HG03280 (cell line): ENCODE measurements at regions not wholly inside any gene's neighbourhood (a gene's known extent, or its start where the extent isn't known, plus 50 kb on each side); places are given as distances from the start of the nearest gene placed in this dataset.
A peak's percentile ranks its signal among the peaks of the same experiment; 100 is the strongest.
"Not testable (repeated sequence)": the region's sequence is repeated elsewhere in the genome, so short reads cannot be mapped to it uniquely, and the experiment has no call there.

ENCODE experiments used
- ATAC-seq: cut with Tn5 transposase; IDR thresholded peaks from one replicate; pipeline ENCODE4 v1.9.1; 2021; ENCODE audit warnings: mild to moderate bottlenecking, moderate library complexity; ENCODE audit not compliant: unreplicated experiment

DNA sequence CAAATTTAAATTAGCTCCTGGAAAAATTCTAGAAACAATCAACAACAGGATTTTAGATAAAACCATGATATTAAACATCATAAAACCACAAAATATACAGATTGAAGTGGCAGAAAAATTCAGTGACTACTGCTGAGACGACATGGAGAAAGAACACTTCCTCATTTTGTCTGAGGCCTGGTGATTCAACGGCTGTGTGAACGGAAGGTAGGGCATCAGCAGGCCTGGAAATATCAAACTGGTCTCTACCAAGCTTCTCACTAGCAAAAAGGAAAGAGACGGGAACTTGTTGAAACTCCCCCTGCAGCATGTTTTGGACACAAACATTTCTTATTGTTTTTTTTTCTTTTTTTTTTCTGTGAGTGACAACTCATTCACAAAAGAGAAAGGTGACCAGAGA, 58.0 kb upstream of the AHI1 start:
- ATAC-seq = no peak

DNA sequence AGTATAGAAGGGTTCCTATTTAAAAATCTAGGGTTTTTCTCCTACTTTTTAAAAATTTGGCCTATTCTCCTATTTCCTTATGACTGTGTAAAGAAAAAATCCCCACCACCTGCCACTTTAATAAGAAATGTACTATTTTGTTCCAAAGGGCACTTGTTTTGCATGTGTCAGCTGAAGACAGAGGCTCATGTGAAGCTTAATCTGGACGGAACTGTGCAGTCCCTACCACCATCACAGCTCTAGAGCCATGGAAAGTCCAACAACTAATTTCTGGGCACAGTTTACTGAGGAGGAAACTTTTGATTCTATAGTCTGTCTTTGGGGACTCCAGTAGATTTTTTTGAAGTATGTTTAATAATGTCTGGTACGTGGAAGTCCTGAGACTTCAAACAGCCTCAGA, 60.0 kb upstream of the AHI1 start:
- ATAC-seq = no peak

GRCh38 chr6:135565605-135566004, 68.1 kb upstream of the AHI1 start:
- not testable (repeated sequence) for ATAC-seq

GRCh38 chr6:135566311-135567068, 69.0 kb upstream of the AHI1 start:
- ATAC-seq = no peak

DNA sequence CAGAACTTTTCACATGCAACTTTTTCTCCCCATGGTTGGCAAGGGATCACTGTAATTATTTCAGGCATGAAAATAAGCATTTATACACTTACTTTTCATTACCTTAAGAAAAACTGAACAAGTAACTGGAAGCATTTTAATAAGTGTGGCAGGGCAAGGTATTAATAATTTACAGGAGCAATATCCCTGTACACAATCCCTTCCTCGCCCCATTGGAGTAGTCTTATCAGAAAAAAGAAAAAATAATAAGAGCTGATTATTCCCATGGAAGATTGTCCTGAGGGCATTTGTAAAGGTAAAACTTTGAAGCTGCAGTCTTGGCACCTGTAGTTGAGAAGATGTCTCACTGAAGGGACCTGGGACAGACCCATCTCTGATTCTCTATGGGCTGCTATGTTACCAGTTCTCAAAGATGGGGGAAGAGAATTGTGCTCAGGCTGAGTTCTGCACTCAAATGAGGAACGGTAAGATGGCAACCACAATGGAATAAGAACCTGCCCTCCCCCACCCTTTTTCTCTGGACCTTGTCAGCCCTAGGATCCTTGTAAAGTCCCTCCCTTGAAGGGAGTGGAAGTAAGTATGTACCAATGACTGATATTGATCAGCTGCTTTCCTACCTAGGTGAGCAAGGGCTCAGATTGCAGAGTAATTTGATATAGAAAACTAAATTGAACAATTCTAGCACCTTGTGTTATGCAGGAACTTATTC, 70.0 kb upstream of the AHI1 start:
- ATAC-seq = no peak

GRCh38 chr6:135568379-135568778, 70.8 kb upstream of the AHI1 start:
- no peak for ATAC-seq

- no peak for ATAC-seq
Observed at GRCh38 chr6:135572051-135572450, 74.5 kb upstream of the AHI1 start.

DNA sequence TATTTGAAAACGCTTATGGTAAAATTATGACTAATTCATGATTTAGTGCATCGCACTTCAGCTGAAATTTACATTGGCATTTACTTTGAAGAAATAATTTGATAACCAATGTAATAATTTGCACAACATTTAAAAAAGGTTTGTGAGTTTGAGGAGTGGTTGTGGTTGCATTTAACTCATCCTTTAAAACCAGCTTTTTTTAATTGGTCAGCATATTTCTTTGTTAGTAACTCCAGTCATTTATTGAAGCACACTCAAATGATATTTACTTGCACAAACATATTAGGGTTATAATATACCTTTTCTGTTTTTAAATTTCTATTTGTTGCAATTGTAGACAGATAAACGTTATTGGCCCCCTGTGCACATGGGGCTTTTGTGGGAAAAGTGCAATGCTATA, 78.1 kb upstream of the AHI1 start:
- ATAC-seq = no peak

GRCh38 chr6:135576055-135576454, 78.5 kb upstream of the AHI1 start:
- no peak for ATAC-seq

- peak; percentile 88 for ATAC-seq
Observed at GRCh38 chr6:135577059-135577538, 79.6 kb upstream of the AHI1 start.

DNA sequence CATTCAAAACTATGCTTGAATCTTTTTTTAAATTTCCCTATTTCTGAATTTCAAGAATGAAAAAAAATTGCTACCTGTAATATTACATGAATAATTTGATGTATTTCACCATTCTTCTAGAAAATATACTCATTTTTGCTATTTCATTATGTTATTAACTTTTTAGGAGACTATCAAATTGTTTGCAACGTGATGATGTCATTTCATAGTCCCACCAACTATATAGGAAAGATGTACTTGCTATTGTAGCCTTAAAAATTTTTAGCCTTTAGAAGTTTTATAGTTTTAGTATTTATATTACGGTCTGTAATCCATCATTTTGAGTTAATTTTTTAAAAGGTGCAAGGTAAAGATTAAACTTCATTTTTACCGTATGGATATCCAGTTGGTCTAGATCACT, 81.4 kb upstream of the AHI1 start:
- no peak for ATAC-seq

DNA sequence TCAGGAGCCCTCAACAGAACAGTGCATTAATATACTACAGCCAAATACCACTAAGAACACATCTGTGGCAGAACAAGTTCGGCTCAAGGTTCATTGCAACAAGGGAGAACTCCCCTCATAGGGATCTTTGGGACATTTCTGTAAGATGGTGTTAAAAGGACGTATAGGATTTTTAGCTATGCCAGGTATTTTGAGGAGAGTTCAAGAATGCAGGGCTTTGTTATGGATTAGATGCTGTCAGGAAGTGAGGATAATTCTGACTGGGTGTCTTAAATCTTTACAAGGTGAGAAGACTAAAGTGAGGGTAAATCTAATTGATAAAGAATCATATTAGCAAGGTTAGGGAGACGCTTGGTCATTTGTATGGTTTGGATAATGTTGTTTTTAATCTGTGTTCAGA, 83.7 kb upstream of the AHI1 start:
- ATAC-seq = no peak

- ATAC-seq = no peak
Observed at GRCh38 chr6:135583256-135583761, 85.8 kb upstream of the AHI1 start.

- ATAC-seq = no peak
Observed at GRCh38 chr6:135586388-135586787, 88.8 kb upstream of the AHI1 start.

GRCh38 chr6:135586844-135587243, 89.3 kb upstream of the AHI1 start:
- ATAC-seq = no peak

DNA sequence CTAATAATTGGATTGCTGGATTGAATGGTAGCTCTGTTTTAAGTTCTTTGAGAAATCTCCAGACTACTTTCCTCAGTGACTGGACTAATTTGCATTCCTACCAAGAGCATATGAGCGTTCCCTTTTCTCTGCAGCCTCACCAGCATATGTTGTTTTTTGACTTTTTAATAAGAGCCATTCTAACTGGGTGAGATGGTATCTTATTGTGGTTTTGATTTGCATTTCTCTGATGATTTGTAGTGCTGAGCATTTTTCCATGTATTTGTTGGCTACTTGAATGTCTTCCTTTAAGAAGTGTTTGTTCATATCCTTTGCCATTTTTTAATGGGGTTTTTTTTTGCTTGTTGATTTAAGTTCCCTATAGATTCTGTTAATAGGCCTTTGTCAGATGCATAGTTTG, 94.7 kb upstream of the AHI1 start:
- ATAC-seq = no peak

DNA sequence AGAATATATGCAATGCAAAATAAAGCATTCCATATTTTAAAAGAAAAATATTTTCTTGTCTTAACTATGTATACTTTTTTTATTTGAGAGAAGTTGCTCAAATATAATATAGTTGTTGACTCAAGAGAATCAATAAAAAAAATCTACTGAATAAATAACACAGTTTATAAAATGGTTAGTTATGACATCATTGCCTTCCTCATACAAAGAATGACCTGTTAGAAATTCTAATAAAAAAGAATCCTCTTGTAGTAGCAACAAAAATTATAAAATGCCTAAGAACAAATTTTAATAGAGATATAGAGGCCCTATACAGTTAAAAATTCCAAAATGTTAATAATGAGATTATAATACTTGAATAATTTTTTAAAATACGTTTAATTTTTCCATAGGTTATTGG, 96.5 kb upstream of the AHI1 start:
- no peak for ATAC-seq

DNA sequence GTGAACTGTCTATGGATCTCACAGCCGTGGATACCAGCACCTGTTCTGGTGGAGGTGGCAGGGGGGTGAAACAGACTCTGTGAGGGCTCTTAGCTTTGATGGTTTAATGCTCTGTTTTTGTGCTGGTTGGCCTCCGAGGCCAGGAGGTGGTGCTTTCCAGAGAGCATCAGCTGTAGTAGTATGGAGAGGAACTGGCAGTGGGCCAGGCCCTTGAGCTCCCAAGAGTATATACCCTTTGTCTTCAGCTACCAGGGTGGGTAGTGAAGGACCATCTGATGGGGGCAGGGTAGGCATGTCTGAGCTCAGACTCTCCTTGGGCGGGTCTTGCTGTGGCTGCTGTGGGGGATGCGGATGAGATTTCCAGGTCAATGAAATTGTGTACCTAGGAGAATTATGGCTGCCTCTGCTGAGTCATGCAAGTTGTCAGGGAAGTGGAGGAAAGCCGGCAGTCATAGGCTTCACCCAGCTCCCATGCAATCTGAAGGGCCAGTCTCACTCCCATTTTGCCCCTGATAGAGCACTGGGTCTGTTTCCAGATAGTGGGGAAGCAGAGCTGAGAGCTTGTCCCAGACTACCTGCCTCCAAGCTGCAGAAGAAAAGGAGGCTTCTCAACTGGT, 102.7 kb upstream of the AHI1 start:
- no peak for ATAC-seq

- ATAC-seq = no peak
Observed at GRCh38 chr6:135600931-135601330, 103.4 kb upstream of the AHI1 start.

GRCh38 chr6:135601857-135602256, 104.3 kb upstream of the AHI1 start:
- ATAC-seq = no peak

DNA sequence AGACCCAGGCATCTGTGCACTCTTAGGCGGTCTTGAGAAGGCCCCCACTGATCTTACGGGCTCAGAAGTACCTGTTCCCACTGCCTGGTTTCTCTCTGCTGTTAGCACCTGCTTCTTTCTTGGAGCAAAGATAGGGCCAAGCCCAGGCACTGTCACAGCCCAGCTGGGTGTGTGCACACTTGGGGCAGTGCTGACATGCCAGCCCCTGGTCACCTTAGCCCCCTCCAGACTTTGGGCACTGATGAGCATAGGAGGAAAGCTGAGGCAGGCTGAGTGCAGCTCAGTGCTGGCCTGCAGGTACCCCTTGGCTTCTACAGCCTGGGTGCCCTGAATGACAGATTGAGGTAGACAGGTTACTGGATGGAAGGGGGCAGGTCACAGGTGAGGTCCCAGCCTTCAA, 105.7 kb upstream of the AHI1 start:
- no peak for ATAC-seq
